ENCODE measurements at regions not wholly inside any gene's neighbourhood (a gene's known extent, or its start where the extent isn't known, plus 50 kb on each side); places are given as distances from the start of the nearest gene placed in this dataset.

- DNase-seq (ENCODE audit: low read depth in 2 of 2), result no peak
Measured at GRCh38 chr2:120425014-120425413, 79.1 kb downstream of the INHBB start.

- DNase-seq (ENCODE audit: low read depth in 2 of 2), result no peak
Measured at GRCh38 chr2:120428748-120429147, 82.8 kb downstream of the INHBB start.

GRCh38 chr2:120429586-120430500 is 83.9 kb downstream of the INHBB start:
- no peak for DNase-seq (ENCODE audit: low read depth in 2 of 2)

- no peak for DNase-seq (ENCODE audit: low read depth in 2 of 2)
Measured at GRCh38 chr2:120430501-120430830, 84.5 kb downstream of the INHBB start.

GRCh38 chr2:120430957-120431356 is 85.0 kb downstream of the INHBB start:
- DNase-seq (ENCODE audit: low read depth in 2 of 2), result no peak

- DNase-seq (ENCODE audit: low read depth in 2 of 2), result no peak
Measured at GRCh38 chr2:120431386-120432292, 85.7 kb downstream of the INHBB start.

GRCh38 chr2:120432293-120432975 is 86.5 kb downstream of the INHBB start:
- no peak for DNase-seq (ENCODE audit: low read depth in 2 of 2)

GRCh38 chr2:120432976-120433815 is 87.3 kb downstream of the INHBB start:
- no peak for DNase-seq (ENCODE audit: low read depth in 2 of 2)

- no peak for DNase-seq (ENCODE audit: low read depth in 2 of 2)
Measured at GRCh38 chr2:120433816-120434290, 87.9 kb downstream of the INHBB start.

GRCh38 chr2:120434492-120435308 is 88.8 kb downstream of the INHBB start:
- DNase-seq (ENCODE audit: low read depth in 2 of 2), result no peak

GRCh38 chr2:120435671-120436459 is 89.9 kb downstream of the INHBB start:
- no peak for DNase-seq (ENCODE audit: low read depth in 2 of 2)

GRCh38 chr2:120436460-120436739 is 90.5 kb downstream of the INHBB start:
- DNase-seq (ENCODE audit: low read depth in 2 of 2), result no peak

- DNase-seq (ENCODE audit: low read depth in 2 of 2), result no peak
Measured at GRCh38 chr2:120436885-120437603, 91.1 kb downstream of the INHBB start.

- DNase-seq (ENCODE audit: low read depth in 2 of 2), result no peak
Measured at GRCh38 chr2:120437604-120438000, 91.7 kb downstream of the INHBB start.

- DNase-seq (ENCODE audit: low read depth in 2 of 2), result no peak
Measured at GRCh38 chr2:120438301-120439066, 92.5 kb downstream of the INHBB start.

- DNase-seq (ENCODE audit: low read depth in 2 of 2), result no peak
Measured at GRCh38 chr2:120439067-120439368, 93.1 kb downstream of the INHBB start.

GRCh38 chr2:120439637-120440384 is 93.9 kb downstream of the INHBB start:
- no peak for DNase-seq (ENCODE audit: low read depth in 2 of 2)

Measured in stimulated activated CD8-positive, alpha-beta memory T cell treated with anti-CD3 and anti-CD28 coated beads, Interleukin-7, amount 100 ng/mL, for 1 hour (primary cell).